CD8-positive, alpha-beta memory T cell (primary cell): ENCODE measurements at regions not wholly inside any gene's neighbourhood (a gene's known extent, or its start where the extent isn't known, plus 50 kb on each side); places are given as distances from the start of the nearest gene placed in this dataset.

Experiments
- CTCF ChIA-PET: fragments of 350-600 bp; sonication (Branson Sonifier 250); formaldehyde crosslinking; loops from one replicate; lab custom pipeline; 2021; ENCODE audit warnings: antibody characterized with exemption; lab: Charles Lee
- POLR2A ChIA-PET: fragments of 350-600 bp; sonication (Branson Sonifier 250); formaldehyde crosslinking; loops from one replicate; lab custom pipeline; 2021; ENCODE audit warnings: antibody characterized with exemption; lab: Charles Lee
- DNase-seq, 5 donors: peaks; one replicate each; pipeline versions ENCODE4 v3.0.0 to v3.0.0-alpha.2; 2020 to 2022; ENCODE audit warnings: mixed read lengths in 1 of 5
- H3K27ac ChIP-seq: one replicate; pipeline ENCODE4 v1.7.0; 2013; ENCODE audit warnings: low read depth, mild to moderate bottlenecking, low read length, moderate library complexity
- H3K27me3 ChIP-seq: 2 replicates; pipeline ENCODE4 v1.7.0; 2013; ENCODE audit warnings: low read length, mild to moderate bottlenecking; ENCODE audit not compliant: insufficient read depth, poor library complexity, severe bottlenecking
- H3K36me3 ChIP-seq: 2 replicates; pipeline ENCODE4 v1.7.0; 2013; ENCODE audit warnings: mild to moderate bottlenecking, low read length, moderate library complexity; ENCODE audit not compliant: insufficient read depth
- H3K4me1 ChIP-seq: 2 replicates; pipeline ENCODE4 v1.7.0; 2013; ENCODE audit warnings: mild to moderate bottlenecking, low read length, moderate library complexity; ENCODE audit not compliant: insufficient read depth
- H3K4me3 ChIP-seq: 2 replicates; pipeline ENCODE4 v1.7.0; 2013; ENCODE audit warnings: mild to moderate bottlenecking, low read length
- H3K9me3 ChIP-seq: 2 replicates; pipeline ENCODE4 v1.7.0; 2013; ENCODE audit warnings: mild to moderate bottlenecking, low read length
- H3K27ac Mint-ChIP-seq, 8 donors: one replicate each; pipeline ENCODE4 v1.8.0; 2020 to 2021; ENCODE audit warnings: mixed read lengths in 8 of 8, mild to moderate bottlenecking in 6 of 8, inconsistent platforms in 3 of 8, moderate library complexity in 3 of 8
- H3K27me3 Mint-ChIP-seq, 2 donors: one replicate each; pipeline ENCODE4 v1.8.0; 2020 to 2021; ENCODE audit warnings: mixed read lengths in 2 of 2, mild to moderate bottlenecking in 1 of 2, moderate library complexity in 1 of 2
- H3K36me3 Mint-ChIP-seq, 3 donors: one replicate each; pipeline ENCODE4 v1.8.0; 2020 to 2021; ENCODE audit warnings: mixed read lengths in 3 of 3, inconsistent platforms in 1 of 3, mild to moderate bottlenecking in 1 of 3
- H3K4me1 Mint-ChIP-seq, 3 donors: one replicate each; pipeline ENCODE4 v1.8.0; 2020 to 2021; ENCODE audit warnings: mixed read lengths in 3 of 3, inconsistent platforms in 1 of 3, mild to moderate bottlenecking in 1 of 3
- H3K4me3 Mint-ChIP-seq, 7 donors: one replicate each; pipeline ENCODE4 v1.8.0; 2020 to 2021; ENCODE audit warnings: mixed read lengths in 7 of 7, mild to moderate bottlenecking in 6 of 7, moderate library complexity in 4 of 7, inconsistent platforms in 2 of 7
- H3K9me3 Mint-ChIP-seq, 5 donors: one replicate each; pipeline ENCODE4 v1.8.0; 2020 to 2022; ENCODE audit warnings: mixed read lengths in 5 of 5, mild to moderate bottlenecking in 3 of 5, moderate library complexity in 2 of 5, inconsistent platforms in 1 of 5

GRCh38 chr18:57909620-57910019 lies 106.5 kb upstream of the ATP8B1 start:
- Histone ChIP-seq H3K36me3 (no peaks in the 10 kb centered on the region), H3K9me3 (no peaks in the 10 kb centered on the region), H3K4me3 (no peak overlapping the region), H3K27ac (no peak overlapping the region), H3K27me3 (no peaks in the 10 kb centered on the region), H3K4me1 (no peaks in the 10 kb centered on the region)
- H3K27me3 Mint-ChIP-seq, result peaks cover 9 to 12% of the 10 kb centered on the region in 2 donors
- no peaks in the 10 kb centered on the region for H3K36me3 Mint-ChIP-seq
- no peaks in the 10 kb centered on the region for H3K4me1 Mint-ChIP-seq
- POLR2A ChIA-PET, result no interaction called here
- CTCF ChIA-PET, result no interaction called here
- no peak for DNase-seq
- H3K27ac Mint-ChIP-seq, result no peak overlapping the region
- no peak overlapping the region for H3K4me3 Mint-ChIP-seq
- no peaks in the 10 kb centered on the region for H3K9me3 Mint-ChIP-seq

GRCh38 chr18:57908092-57908491 lies 105.0 kb upstream of the ATP8B1 start:
- POLR2A ChIA-PET, result no interaction called here
- Mint-ChIP-seq H3K9me3 (no peaks in the 10 kb centered on the region), H3K36me3 (no peaks in the 10 kb centered on the region), H3K27ac (no peak overlapping the region), H3K4me1 (no peaks in the 10 kb centered on the region), H3K4me3 (no peak overlapping the region), H3K27me3 (peaks cover 9 to 12% of the 10 kb centered on the region in 2 donors)
- no peaks in the 10 kb centered on the region for H3K27me3 ChIP-seq
- no peaks in the 10 kb centered on the region for H3K36me3 ChIP-seq
- H3K9me3 ChIP-seq, result no peaks in the 10 kb centered on the region
- no peaks in the 10 kb centered on the region for H3K4me1 ChIP-seq
- H3K27ac ChIP-seq, result no peak overlapping the region
- CTCF ChIA-PET, result no interaction called here
- no peak overlapping the region for H3K4me3 ChIP-seq
- no peak for DNase-seq

- Mint-ChIP-seq H3K27ac (no peak overlapping the region), H3K27me3 (peaks cover 9 to 12% of the 10 kb centered on the region in 2 donors), H3K9me3 (no peaks in the 10 kb centered on the region), H3K4me3 (no peak overlapping the region), H3K4me1 (no peaks in the 10 kb centered on the region), H3K36me3 (no peaks in the 10 kb centered on the region)
- Histone ChIP-seq H3K4me1 (no peaks in the 10 kb centered on the region), H3K36me3 (no peaks in the 10 kb centered on the region), H3K27ac (no peak overlapping the region), H3K4me3 (no peak overlapping the region), H3K9me3 (no peaks in the 10 kb centered on the region), H3K27me3 (no peaks in the 10 kb centered on the region)
- DNase-seq, result no peak
- CTCF ChIA-PET, result no interaction called here
- POLR2A ChIA-PET, result no interaction called here
Measured at GRCh38 chr18:57907550-57907949, 104.4 kb upstream of the ATP8B1 start.

- Histone ChIP-seq H3K27ac (no peak overlapping the region), H3K36me3 (no peaks in the 10 kb centered on the region), H3K4me3 (no peak overlapping the region), H3K9me3 (no peaks in the 10 kb centered on the region), H3K4me1 (no peaks in the 10 kb centered on the region), H3K27me3 (no peaks in the 10 kb centered on the region)
- H3K27ac Mint-ChIP-seq, result no peak overlapping the region
- CTCF ChIA-PET, result no interaction called here
- H3K36me3 Mint-ChIP-seq, result no peaks in the 10 kb centered on the region
- H3K4me1 Mint-ChIP-seq, result no peaks in the 10 kb centered on the region
- POLR2A ChIA-PET, result no interaction called here
- DNase-seq, result no peak
- H3K4me3 Mint-ChIP-seq, result no peak overlapping the region
- H3K9me3 Mint-ChIP-seq, result no peaks in the 10 kb centered on the region
- peaks cover 9 to 12% of the 10 kb centered on the region in 2 donors for H3K27me3 Mint-ChIP-seq
Measured at GRCh38 chr18:57906852-57907251, 103.7 kb upstream of the ATP8B1 start.

- DNase-seq, result no peak
- Histone ChIP-seq H3K4me3 (no peak overlapping the region), H3K9me3 (no peaks in the 10 kb centered on the region), H3K4me1 (no peaks in the 10 kb centered on the region), H3K27ac (no peak overlapping the region), H3K27me3 (no peaks in the 10 kb centered on the region), H3K36me3 (no peaks in the 10 kb centered on the region)
- Mint-ChIP-seq H3K4me3 (no peak overlapping the region), H3K9me3 (no peaks in the 10 kb centered on the region), H3K27me3 (peaks cover 10 to 16% of the 10 kb centered on the region in 2 donors), H3K36me3 (no peaks in the 10 kb centered on the region), H3K4me1 (no peaks in the 10 kb centered on the region), H3K27ac (no peak overlapping the region)
- ChIA-PET CTCF (no interaction called here), POLR2A (no interaction called here)
Measured at GRCh38 chr18:57904535-57904934, 101.4 kb upstream of the ATP8B1 start.

GRCh38 chr18:57902721-57903120 lies 99.6 kb upstream of the ATP8B1 start:
- Mint-ChIP-seq H3K27ac (no peak overlapping the region), H3K9me3 (no peaks in the 10 kb centered on the region), H3K4me1 (no peaks in the 10 kb centered on the region), H3K27me3 (peaks cover 15 to 16% of the 10 kb centered on the region in 2 donors), H3K36me3 (no peaks in the 10 kb centered on the region), H3K4me3 (no peak overlapping the region)
- ChIA-PET POLR2A (no interaction called here), CTCF (no interaction called here)
- DNase-seq, result no peak
- Histone ChIP-seq H3K9me3 (no peaks in the 10 kb centered on the region), H3K4me1 (no peaks in the 10 kb centered on the region), H3K4me3 (no peak overlapping the region), H3K27me3 (no peaks in the 10 kb centered on the region), H3K27ac (no peak overlapping the region), H3K36me3 (no peaks in the 10 kb centered on the region)

GRCh38 chr18:57901825-57902589 lies 98.9 kb upstream of the ATP8B1 start:
- Histone ChIP-seq H3K4me3 (no peak overlapping the region), H3K27me3 (no peaks in the 10 kb centered on the region), H3K36me3 (no peaks in the 10 kb centered on the region), H3K4me1 (no peaks in the 10 kb centered on the region), H3K9me3 (no peaks in the 10 kb centered on the region), H3K27ac (no peak overlapping the region)
- H3K4me1 Mint-ChIP-seq, result no peaks in the 10 kb centered on the region
- CTCF ChIA-PET, result no interaction called here
- H3K27ac Mint-ChIP-seq, result no peak overlapping the region
- no peak overlapping the region for H3K4me3 Mint-ChIP-seq
- no peaks in the 10 kb centered on the region for H3K36me3 Mint-ChIP-seq
- POLR2A ChIA-PET, result no interaction called here
- peaks cover 15% of the 10 kb centered on the region in 2 donors for H3K27me3 Mint-ChIP-seq
- no peak for DNase-seq
- no peaks in the 10 kb centered on the region for H3K9me3 Mint-ChIP-seq

- Histone ChIP-seq H3K4me3 (no peak overlapping the region), H3K4me1 (no peaks in the 10 kb centered on the region), H3K27ac (no peak overlapping the region), H3K9me3 (no peaks in the 10 kb centered on the region), H3K27me3 (no peaks in the 10 kb centered on the region), H3K36me3 (no peaks in the 10 kb centered on the region)
- Mint-ChIP-seq H3K9me3 (no peaks in the 10 kb centered on the region), H3K27me3 (peaks cover 7 to 15% of the 10 kb centered on the region in 2 donors), H3K4me3 (no peak overlapping the region), H3K36me3 (no peaks in the 10 kb centered on the region), H3K4me1 (no peaks in the 10 kb centered on the region), H3K27ac (no peak overlapping the region)
- CTCF ChIA-PET, result interaction anchor here (1.4 kb wide), 1 partner anchor 13 kb away, joined by 4 read pairs; no protein-coding TSS in a partner anchor
- no peak for DNase-seq
- POLR2A ChIA-PET, result no interaction called here
Measured at GRCh38 chr18:57900906-57901435, 97.9 kb upstream of the ATP8B1 start.
